GM19395 (cell line): ENCODE measurements at regions not wholly inside any gene's neighbourhood (a gene's known extent, or its start where the extent isn't known, plus 50 kb on each side); places are given as distances from the start of the nearest gene placed in this dataset.
"Not testable (repeated sequence)": the region's sequence is repeated elsewhere in the genome, so short reads cannot be mapped to it uniquely, and the experiment has no call there.

Source experiments
- ATAC-seq: cut with Tn5 transposase; IDR thresholded peaks from one replicate; pipeline ENCODE4 v1.9.1; 2021; ENCODE audit warnings: mild to moderate bottlenecking, moderate library complexity; ENCODE audit not compliant: unreplicated experiment

GRCh38 chr9:1115370-1115769, 65.2 kb downstream of the DMRT2 start:
- no peak for ATAC-seq

- ATAC-seq = no peak
Observed at GRCh38 chr9:1117439-1117838, 67.3 kb downstream of the DMRT2 start.

- ATAC-seq = no peak
Observed at GRCh38 chr9:1120500-1121165, 70.5 kb downstream of the DMRT2 start.

GRCh38 chr9:1125741-1126140, 75.6 kb downstream of the DMRT2 start:
- ATAC-seq = no peak

- ATAC-seq = no peak
Observed at GRCh38 chr9:1128046-1128445, 77.9 kb downstream of the DMRT2 start.

GRCh38 chr9:1129382-1129781, 79.2 kb downstream of the DMRT2 start:
- no peak for ATAC-seq

- ATAC-seq = no peak
Observed at GRCh38 chr9:1140057-1140456, 89.9 kb downstream of the DMRT2 start.

- ATAC-seq = no peak
Observed at GRCh38 chr9:1151691-1152090, 101.5 kb downstream of the DMRT2 start.

GRCh38 chr9:1152171-1152570, 102.0 kb downstream of the DMRT2 start:
- ATAC-seq = no peak

GRCh38 chr9:1154739-1155138, 104.6 kb downstream of the DMRT2 start:
- ATAC-seq = no peak

- ATAC-seq = no peak
Observed at GRCh38 chr9:1155602-1156001, 105.4 kb downstream of the DMRT2 start.

- no peak for ATAC-seq
Observed at GRCh38 chr9:1156794-1157550, 106.8 kb downstream of the DMRT2 start.

GRCh38 chr9:1157836-1158235, 107.7 kb downstream of the DMRT2 start:
- no peak for ATAC-seq

- ATAC-seq = no peak
Observed at GRCh38 chr9:1170918-1171317, 120.8 kb downstream of the DMRT2 start.

- no peak for ATAC-seq
Observed at GRCh38 chr9:1171546-1171945, 121.4 kb downstream of the DMRT2 start.

GRCh38 chr9:1173211-1173610, 123.1 kb downstream of the DMRT2 start:
- no peak for ATAC-seq

- no peak for ATAC-seq
Observed at GRCh38 chr9:1173993-1174392, 123.8 kb downstream of the DMRT2 start.

GRCh38 chr9:1179366-1179765, 129.2 kb downstream of the DMRT2 start:
- ATAC-seq = no peak

GRCh38 chr9:1184146-1184545, 134.0 kb downstream of the DMRT2 start:
- ATAC-seq = no peak

GRCh38 chr9:1187137-1187536, 137.0 kb downstream of the DMRT2 start:
- not testable (repeated sequence) for ATAC-seq

- ATAC-seq = not testable (repeated sequence)
Observed at GRCh38 chr9:1195636-1196035, 145.5 kb downstream of the DMRT2 start.

- no peak for ATAC-seq
Observed at GRCh38 chr9:1198085-1198484, 147.9 kb downstream of the DMRT2 start.

GRCh38 chr9:1200847-1201251, 150.7 kb downstream of the DMRT2 start:
- no peak for ATAC-seq
